NT2/D1 (cell line): ENCODE measurements at regions not wholly inside any gene's neighbourhood (a gene's known extent, or its start where the extent isn't known, plus 50 kb on each side); places are given as distances from the start of the nearest gene placed in this dataset.

Source experiments
- DNase-seq: peaks from one replicate; pipeline ENCODE4 v3.0.0-alpha.2; 2011; ENCODE audit warnings: low read depth, low spot score
- H3K27me3 ChIP-seq: 2 replicates; pipeline ENCODE4 v1.6.0; 2011; ENCODE audit warnings: mild to moderate bottlenecking; ENCODE audit not compliant: insufficient read length, insufficient read depth
- H3K36me3 ChIP-seq: 2 replicates; pipeline ENCODE4 v1.6.1; 2011; ENCODE audit warnings: mild to moderate bottlenecking, low read length, mixed read lengths; ENCODE audit not compliant: insufficient read depth, insufficient read length
- H3K4me1 ChIP-seq: 2 replicates; pipeline ENCODE4 v1.5.1; 2011; ENCODE audit not compliant: insufficient read depth, insufficient read length
- H3K4me3 ChIP-seq: 2 replicates; pipeline ENCODE4 v1.5.1; 2011; ENCODE audit warnings: low read depth; ENCODE audit not compliant: insufficient read length
- H3K9ac ChIP-seq: 2 replicates; pipeline ENCODE4 v1.6.0; 2011; ENCODE audit warnings: low read depth; ENCODE audit not compliant: insufficient read length
- H3K9me3 ChIP-seq: 2 replicates; pipeline ENCODE4 v1.5.1; 2011; ENCODE audit warnings: mild to moderate bottlenecking, low read length; ENCODE audit not compliant: insufficient read depth
- SUZ12 ChIP-seq: IDR thresholded peaks from 2 replicates; pipeline ENCODE4 v1.6.1; 2011; ENCODE audit not compliant: insufficient read length, insufficient read depth; ENCODE audit errors: extremely low read depth
- YY1 ChIP-seq: IDR thresholded peaks from 2 replicates; pipeline ENCODE4 v1.6.1; 2011; ENCODE audit not compliant: insufficient read length, insufficient read depth
- ZNF274 ChIP-seq: IDR thresholded peaks from 2 replicates; pipeline ENCODE4 v1.6.1; 2011; ENCODE audit warnings: mild to moderate bottlenecking, low read depth, low read length

DNA sequence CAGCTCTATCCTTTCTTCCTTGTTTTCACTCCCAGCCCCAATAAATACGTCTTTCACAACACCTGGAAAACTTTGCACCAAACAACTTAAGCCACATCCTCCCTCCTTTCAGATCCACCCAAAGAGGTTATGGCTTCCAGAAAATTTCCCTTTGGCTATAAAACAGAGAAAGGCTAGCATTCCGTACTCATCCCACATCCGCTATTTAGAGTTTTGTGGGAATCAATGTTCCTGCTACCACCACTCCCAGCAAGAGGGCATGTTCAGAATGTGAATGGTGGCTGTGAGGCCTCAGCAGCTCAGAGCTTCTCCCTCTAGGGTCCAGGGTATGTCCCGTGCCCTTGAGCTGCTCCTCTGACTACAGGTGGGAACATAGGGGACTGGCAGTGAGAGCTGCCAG lies 214.6 kb downstream of the NCK2 start:
- H3K36me3 ChIP-seq, result no peaks in the 10 kb centered on the region
- DNase-seq, result no peak
- peaks cover 14% of the 10 kb centered on the region for H3K27me3 ChIP-seq
- H3K4me1 ChIP-seq, result peaks cover 8% of the 10 kb centered on the region
- no peak overlapping the region for H3K4me3 ChIP-seq
- peaks cover 12% of the 10 kb centered on the region; the same call in 1 of the 2 replicates for H3K9me3 ChIP-seq
- H3K9ac ChIP-seq, result no peak overlapping the region
- no peak for TF ChIP-seq SUZ12
- no peak for TF ChIP-seq YY1
- TF ChIP-seq ZNF274, result no peak

DNA sequence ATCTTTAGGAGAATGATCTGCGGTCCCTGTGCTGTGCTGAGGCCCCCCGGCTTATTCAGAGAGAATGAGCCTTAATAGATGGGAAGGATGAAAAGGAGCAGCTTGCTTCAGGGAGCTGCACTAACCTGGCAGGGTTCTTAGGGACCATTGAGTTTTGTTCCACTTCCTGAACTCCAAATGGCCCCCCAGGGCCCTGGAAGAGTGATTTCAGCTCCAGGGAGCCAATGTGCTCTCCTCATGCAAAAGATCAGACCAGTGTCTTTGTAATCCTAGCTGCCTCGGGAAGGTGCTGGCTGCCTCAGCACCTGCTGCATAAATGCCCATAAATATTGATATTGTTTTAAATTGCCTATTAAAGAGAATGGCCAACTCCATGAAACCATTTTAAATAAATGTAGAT lies 210.2 kb downstream of the NCK2 start:
- no peak for DNase-seq
- no peak overlapping the region for H3K9ac ChIP-seq

DNA sequence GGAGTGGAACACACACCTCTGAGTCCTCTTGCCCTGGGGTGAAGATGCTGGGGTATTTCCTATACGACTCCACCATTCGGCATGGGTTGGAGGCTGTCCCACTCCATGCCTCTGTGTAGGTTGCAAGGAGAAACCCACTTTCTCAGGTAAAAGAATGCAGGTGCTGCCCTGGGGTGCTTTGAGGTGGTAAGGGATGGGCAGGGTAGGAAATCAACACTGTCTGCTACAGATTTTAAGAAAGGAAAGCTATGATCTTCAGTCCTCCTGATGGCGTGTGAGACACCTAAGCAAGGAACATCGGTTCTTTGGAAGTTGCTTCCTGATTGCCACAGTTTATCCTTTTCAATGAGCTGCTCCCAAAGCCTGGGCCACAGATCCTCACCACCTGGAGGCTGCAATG lies 209.2 kb downstream of the NCK2 start:
- Histone ChIP-seq H3K4me1 (peaks cover 7% of the 10 kb centered on the region), H3K9ac (no peak overlapping the region), H3K9me3 (peaks cover 12% of the 10 kb centered on the region; the same call in 1 of the 2 replicates), H3K27me3 (peaks cover 42% of the 10 kb centered on the region), H3K4me3 (no peak overlapping the region), H3K36me3 (no peaks in the 10 kb centered on the region)
- TF ChIP-seq YY1, result no peak
- no peak for DNase-seq

More for the DNA sequence above, 210.2 kb downstream of the NCK2 start:
- peaks cover 42% of the 10 kb centered on the region for H3K27me3 ChIP-seq
- H3K4me3 ChIP-seq, result no peak overlapping the region
- TF ChIP-seq ZNF274, result no peak
- no peak for TF ChIP-seq YY1
- TF ChIP-seq SUZ12, result no peak
- peaks cover 12% of the 10 kb centered on the region; the same call in 1 of the 2 replicates for H3K9me3 ChIP-seq
- H3K36me3 ChIP-seq, result no peaks in the 10 kb centered on the region
- H3K4me1 ChIP-seq, result peaks cover 11% of the 10 kb centered on the region

DNA sequence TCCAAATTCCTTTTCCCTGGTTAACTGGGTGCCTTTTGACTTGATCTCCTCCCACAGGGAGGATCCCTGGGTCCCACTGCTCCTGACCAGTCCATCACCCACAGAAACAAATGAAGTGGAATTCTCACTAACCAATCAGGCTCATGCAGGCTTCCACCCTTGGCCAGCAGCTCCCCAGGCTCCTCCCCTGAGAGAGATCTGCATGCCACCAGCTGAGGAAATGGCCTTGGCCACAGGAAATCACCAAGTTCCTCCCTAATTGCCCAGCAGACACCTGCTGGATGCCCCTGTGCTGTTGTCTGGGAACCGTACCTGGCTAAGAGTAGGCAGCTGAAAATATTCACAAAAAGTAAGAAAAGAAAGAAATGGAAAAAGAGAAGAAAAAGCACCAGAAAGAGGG lies 207.4 kb downstream of the NCK2 start:
- TF ChIP-seq SUZ12, result no peak
- H3K4me1 ChIP-seq, result peaks cover 7% of the 10 kb centered on the region
- H3K9ac ChIP-seq, result no peak overlapping the region
- no peaks in the 10 kb centered on the region for H3K36me3 ChIP-seq
- H3K9me3 ChIP-seq, result no peaks in the 10 kb centered on the region
- H3K4me3 ChIP-seq, result no peak overlapping the region
- H3K27me3 ChIP-seq, result peaks cover 44% of the 10 kb centered on the region
- DNase-seq, result peak; percentile 5

DNA sequence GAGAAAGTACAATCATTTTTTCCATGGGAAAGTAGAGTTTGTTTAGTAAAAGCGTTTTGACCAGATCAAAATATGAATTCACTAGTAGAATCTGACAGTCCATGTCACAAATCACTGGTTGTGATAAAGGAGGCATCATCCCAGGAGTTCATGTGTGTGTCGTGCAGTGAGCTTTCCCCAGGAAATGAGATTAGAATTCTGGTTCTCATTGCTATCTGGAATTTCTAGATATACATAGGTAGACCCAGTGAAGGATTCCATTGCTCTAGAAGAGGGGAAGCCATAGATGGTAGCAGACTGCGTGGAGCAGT lies 206.6 kb downstream of the NCK2 start:
- no peak for TF ChIP-seq ZNF274
- no peak for TF ChIP-seq YY1
- TF ChIP-seq SUZ12, result no peak
- peaks cover 7% of the 10 kb centered on the region for H3K4me1 ChIP-seq
- H3K9me3 ChIP-seq, result no peaks in the 10 kb centered on the region
- no peaks in the 10 kb centered on the region for H3K36me3 ChIP-seq
- no peak overlapping the region for H3K4me3 ChIP-seq
- H3K9ac ChIP-seq, result no peak overlapping the region
- no peak for DNase-seq
- H3K27me3 ChIP-seq, result peaks cover 50% of the 10 kb centered on the region

DNA sequence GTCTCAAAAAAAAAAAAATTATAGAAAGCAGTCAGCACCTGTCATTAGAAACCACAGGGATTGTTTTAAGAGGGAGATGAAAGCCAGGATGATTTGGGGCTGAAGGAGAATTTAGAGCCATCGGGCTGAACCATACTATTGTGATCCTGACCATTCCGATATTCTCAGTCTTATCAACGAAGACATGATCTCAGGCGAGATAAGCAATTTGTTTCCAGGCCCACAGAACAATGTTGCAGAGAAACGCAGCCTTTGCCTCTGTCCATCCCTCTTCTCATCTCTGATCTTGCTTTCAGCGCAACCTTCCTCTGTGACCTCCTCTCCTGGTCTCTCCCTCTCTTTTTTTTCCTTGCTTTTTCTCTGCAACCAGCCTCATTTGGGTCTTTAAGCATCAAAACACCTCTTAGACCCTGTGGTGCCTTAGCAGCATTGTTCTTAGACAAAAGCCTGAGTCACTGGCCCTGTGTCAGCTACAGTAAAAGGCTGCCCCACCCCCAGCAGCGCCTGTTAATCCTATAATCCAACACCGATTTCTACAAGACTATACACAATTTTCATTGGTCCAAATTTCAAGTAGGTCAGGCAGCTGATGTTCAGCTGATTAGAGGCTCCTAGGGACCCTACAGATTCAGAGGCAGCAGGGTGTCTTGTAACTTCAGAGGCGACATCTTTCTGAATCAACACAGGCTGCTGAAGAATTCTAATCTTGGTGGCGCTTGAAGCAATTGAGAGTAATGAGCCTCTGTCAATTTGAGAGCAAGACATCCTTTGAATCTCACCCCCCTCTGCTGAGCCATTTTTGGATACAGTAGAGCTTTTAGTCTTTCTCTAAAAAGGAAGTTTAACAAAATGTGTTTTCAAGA lies 206.0 kb downstream of the NCK2 start:
- H3K9me3 ChIP-seq, result no peaks in the 10 kb centered on the region
- no peak for TF ChIP-seq YY1
- TF ChIP-seq SUZ12, result no peak
- no peak for TF ChIP-seq ZNF274
- H3K4me1 ChIP-seq, result peaks cover 7% of the 10 kb centered on the region
- H3K27me3 ChIP-seq, result peaks cover 50% of the 10 kb centered on the region
- peak; percentile 87 for DNase-seq
- no peak overlapping the region for H3K4me3 ChIP-seq
- no peak overlapping the region for H3K9ac ChIP-seq
- no peaks in the 10 kb centered on the region for H3K36me3 ChIP-seq

DNA sequence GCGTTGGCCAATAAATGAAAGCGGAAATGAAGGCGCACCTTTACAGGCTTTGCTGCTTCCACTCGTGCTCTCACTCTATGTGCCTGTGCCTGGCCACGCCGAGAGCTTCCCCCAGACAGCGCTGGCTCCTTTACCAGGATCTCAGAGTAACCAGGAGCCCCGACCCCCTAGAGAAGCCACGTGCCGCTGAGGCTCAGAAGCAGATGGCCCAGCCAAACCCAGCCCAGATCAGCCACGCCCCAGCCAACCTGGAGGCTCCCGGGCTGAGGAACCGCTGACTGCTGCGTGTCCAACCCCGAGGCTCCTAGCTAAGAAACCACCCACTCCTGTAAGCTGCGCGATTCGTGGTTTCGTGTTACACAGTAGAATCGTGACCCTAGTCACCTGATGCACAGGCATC lies 199.3 kb downstream of the NCK2 start:
- no peak for DNase-seq
- Histone ChIP-seq H3K9ac (no peak overlapping the region), H3K9me3 (no peaks in the 10 kb centered on the region)

More for the DNA sequence above, 199.3 kb downstream of the NCK2 start:
- TF ChIP-seq SUZ12 (no peak), YY1 (no peak), ZNF274 (no peak)
- Histone ChIP-seq H3K4me1 (no peaks in the 10 kb centered on the region), H3K36me3 (no peaks in the 10 kb centered on the region), H3K27me3 (peaks cover 14% of the 10 kb centered on the region), H3K4me3 (no peak overlapping the region)
